ENCODE measurements at regions not wholly inside any gene's neighbourhood (a gene's known extent, or its start where the extent isn't known, plus 50 kb on each side); places are given as distances from the start of the nearest gene placed in this dataset.

- intact Hi-C loops (cut with micrococcal nuclease): no loop called here
- CTCF ChIA-PET: no interaction called here
- H3K9me2 ChIP-seq (ENCODE audit: insufficient read depth): no peaks in the 10 kb centered on the region
- DNase-seq (ENCODE audit: low read depth, low spot score) (no peak), ATAC-seq (no peak)
- H3K27me3 ChIP-seq (ENCODE audit: insufficient read depth, low read length): no peaks in the 10 kb centered on the region
- RAD21 ChIA-PET (ENCODE audit: low non-redundant PET in 1 of 2, low total read pairs in 2 of 2, uncharacterized antibody in 2 of 2, unreplicated experiment in 2 of 2): no interaction called here
- no TSS peak for BruUV-seq (replicated peaks)
- no peaks in the 10 kb centered on the region for H4K20me1 ChIP-seq (ENCODE audit: insufficient read depth)
- POLR2A ChIA-PET: no interaction called here
- H2AFZ ChIP-seq (ENCODE audit: low read depth, low read length, poor library complexity, severe bottlenecking): no peak overlapping the region
- no peaks in the 10 kb centered on the region for H3K9me3 ChIP-seq (ENCODE audit: control insufficient read depth in 1 of 2, insufficient read depth in 1 of 2, low read depth in 1 of 2, low read length in 2 of 2)
- TF ChIP-seq YY1 (IDR thresholded peaks at IDR 0.05; ENCODE audit: extremely low read depth, insufficient replicate concordance, low read depth, low read length) (no peak), RAD21 (IDR thresholded peaks at IDR 0.05; ENCODE audit: low read depth) (no peak), EZH2 (IDR thresholded peaks at IDR 0.05) (no peak)
- H3K4me2 ChIP-seq (ENCODE audit: low read length): no peak overlapping the region
- H3K27ac ChIP-seq (ENCODE audit: low read depth, low read length): no peak overlapping the region
- no peak overlapping the region for H3K4me3 ChIP-seq (replicated peaks in 1 of 2; ENCODE audit: low read depth in 1 of 2, low read length in 2 of 2)
- no peaks in the 10 kb centered on the region for H3K4me1 ChIP-seq (ENCODE audit: control insufficient read depth in 1 of 2, insufficient read depth in 2 of 2, low read length in 2 of 2)
- H3K36me3 ChIP-seq (ENCODE audit: control insufficient read depth in 1 of 2, insufficient read depth in 2 of 2, low read length in 2 of 2): no peaks in the 10 kb centered on the region
- H3K9ac ChIP-seq (ENCODE audit: low read length): no peak overlapping the region
- no peaks in the 10 kb centered on the region for H3K79me2 ChIP-seq (ENCODE audit: insufficient read depth, low read length)
Observed at GRCh38 chr13:88426661-88427060, 755.5 kb downstream of the SLITRK5 start.

- Histone ChIP-seq H3K4me2 (ENCODE audit: low read length) (no peak overlapping the region), H3K9ac (ENCODE audit: low read length) (no peak overlapping the region), H3K9me3 (ENCODE audit: control insufficient read depth in 1 of 2, insufficient read depth in 1 of 2, low read depth in 1 of 2, low read length in 2 of 2) (no peaks in the 10 kb centered on the region; a peak in 1 of 4 replicates), H3K27ac (ENCODE audit: low read depth, low read length) (no peak overlapping the region), H2AFZ (ENCODE audit: low read depth, low read length, poor library complexity, severe bottlenecking) (no peak overlapping the region), H3K4me1 (ENCODE audit: control insufficient read depth in 1 of 2, insufficient read depth in 2 of 2, low read length in 2 of 2) (no peaks in the 10 kb centered on the region), H3K9me2 (ENCODE audit: insufficient read depth) (no peaks in the 10 kb centered on the region), H3K79me2 (ENCODE audit: insufficient read depth, low read length) (no peaks in the 10 kb centered on the region), H3K36me3 (ENCODE audit: control insufficient read depth in 1 of 2, insufficient read depth in 2 of 2, low read length in 2 of 2) (no peaks in the 10 kb centered on the region), H3K27me3 (ENCODE audit: insufficient read depth, low read length) (no peaks in the 10 kb centered on the region), H3K4me3 (replicated peaks in 1 of 2; ENCODE audit: low read depth in 1 of 2, low read length in 2 of 2) (no peak overlapping the region), H4K20me1 (ENCODE audit: insufficient read depth) (no peaks in the 10 kb centered on the region)
- ATAC-seq (no peak), DNase-seq (ENCODE audit: low read depth, low spot score) (no peak)
- POLR2A ChIA-PET: no interaction called here
- RAD21 ChIA-PET (ENCODE audit: low non-redundant PET in 1 of 2, low total read pairs in 2 of 2, uncharacterized antibody in 2 of 2, unreplicated experiment in 2 of 2): no interaction called here
- no TSS peak for BruUV-seq (replicated peaks)
- intact Hi-C loops (cut with micrococcal nuclease): no loop called here
- TF ChIP-seq RAD21 (IDR thresholded peaks at IDR 0.05; ENCODE audit: low read depth) (no peak), POLR2A (IDR thresholded peaks at IDR 0.05; ENCODE audit: borderline replicate concordance, extremely low read depth, insufficient read depth, insufficient read length) (no peak), CEBPB (IDR thresholded peaks at IDR 0.05; ENCODE audit: low read depth) (no peak), ELF1 (IDR thresholded peaks at IDR 0.05; ENCODE audit: borderline replicate concordance, low read depth) (no peak), SP1 (IDR thresholded peaks at IDR 0.05; ENCODE audit: low read depth) (no peak), SIN3A (IDR thresholded peaks at IDR 0.05; ENCODE audit: low read depth) (no peak), SRF (IDR thresholded peaks at IDR 0.05; ENCODE audit: low read depth) (no peak), TCF7L2 (IDR thresholded peaks at IDR 0.05; ENCODE audit: borderline replicate concordance, extremely low read depth, insufficient read depth, insufficient read length) (no peak), JUND (IDR thresholded peaks at IDR 0.05) (no peak), CTCF (IDR thresholded peaks at IDR 0.05 in 2 of 3, conservative IDR thresholded peaks at IDR 0.05 in 1 of 3; ENCODE audit: borderline replicate concordance in 1 of 3, insufficient read depth in 1 of 3, low read depth in 2 of 3, low read length in 2 of 3) (no peak), ZBTB33 (IDR thresholded peaks at IDR 0.05; ENCODE audit: extremely low read depth, insufficient replicate concordance, low read length) (no peak), ZFX (IDR thresholded peaks at IDR 0.05) (no peak), ZNF274 (IDR thresholded peaks at IDR 0.05; ENCODE audit: low read depth, low read length) (no peak), EZH2phosphoT487 (IDR thresholded peaks at IDR 0.05; ENCODE audit: borderline replicate concordance) (no peak), POLR2AphosphoS5 (IDR thresholded peaks at IDR 0.05; ENCODE audit: low read depth, low read length) (no peak), EZH2 (IDR thresholded peaks at IDR 0.05) (no peak), YY1 (IDR thresholded peaks at IDR 0.05; ENCODE audit: extremely low read depth, insufficient replicate concordance, low read depth, low read length) (no peak)
- TF ChIP-seq, protein P1, sequence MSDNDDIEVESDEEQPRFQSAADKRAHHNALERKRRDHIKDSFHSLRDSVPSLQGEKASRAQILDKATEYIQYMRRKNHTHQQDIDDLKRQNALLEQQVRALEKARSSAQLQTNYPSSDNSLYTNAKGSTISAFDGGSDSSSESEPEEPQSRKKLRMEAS (IDR thresholded peaks at IDR 0.05): no peak
- TF ChIP-seq, protein P2, sequence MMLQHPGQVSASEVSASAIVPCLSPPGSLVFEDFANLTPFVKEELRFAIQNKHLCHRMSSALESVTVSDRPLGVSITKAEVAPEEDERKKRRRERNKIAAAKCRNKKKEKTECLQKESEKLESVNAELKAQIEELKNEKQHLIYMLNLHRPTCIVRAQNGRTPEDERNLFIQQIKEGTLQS (IDR thresholded peaks at IDR 0.05): no peak
- CTCF ChIA-PET: no interaction called here
Observed at GRCh38 chr13:88429862-88430261, 758.7 kb downstream of the SLITRK5 start.

Measured in HCT116 (cell line).